PFSK-1 (cell line): ENCODE measurements at regions not wholly inside any gene's neighbourhood (a gene's known extent, or its start where the extent isn't known, plus 50 kb on each side); places are given as distances from the start of the nearest gene placed in this dataset.

Source experiments
- FOXP2 ChIP-seq: optimal IDR thresholded peaks from 2 replicates; pipeline ENCODE3; 2011; ENCODE audit warnings: borderline replicate concordance, control low read depth, inconsistent platforms; ENCODE audit not compliant: insufficient read depth; ENCODE audit errors: extremely low read length, extremely low read depth
- POLR2AphosphoS5 ChIP-seq: IDR thresholded peaks from 2 replicates; pipeline ENCODE4 v1.6.1; 2012; ENCODE audit warnings: low read depth, mild to moderate bottlenecking, control low read depth, low read length, moderate library complexity
- SIN3A ChIP-seq: IDR thresholded peaks from 2 replicates; pipeline ENCODE4 v1.6.1; 2012; ENCODE audit warnings: mild to moderate bottlenecking, low read length, moderate library complexity, borderline replicate concordance; ENCODE audit not compliant: insufficient read depth
- TAF1 ChIP-seq: IDR thresholded peaks from 2 replicates; pipeline ENCODE4 v1.6.1; 2012; ENCODE audit warnings: low read length, control low read depth, borderline replicate concordance; ENCODE audit not compliant: insufficient read depth

DNA sequence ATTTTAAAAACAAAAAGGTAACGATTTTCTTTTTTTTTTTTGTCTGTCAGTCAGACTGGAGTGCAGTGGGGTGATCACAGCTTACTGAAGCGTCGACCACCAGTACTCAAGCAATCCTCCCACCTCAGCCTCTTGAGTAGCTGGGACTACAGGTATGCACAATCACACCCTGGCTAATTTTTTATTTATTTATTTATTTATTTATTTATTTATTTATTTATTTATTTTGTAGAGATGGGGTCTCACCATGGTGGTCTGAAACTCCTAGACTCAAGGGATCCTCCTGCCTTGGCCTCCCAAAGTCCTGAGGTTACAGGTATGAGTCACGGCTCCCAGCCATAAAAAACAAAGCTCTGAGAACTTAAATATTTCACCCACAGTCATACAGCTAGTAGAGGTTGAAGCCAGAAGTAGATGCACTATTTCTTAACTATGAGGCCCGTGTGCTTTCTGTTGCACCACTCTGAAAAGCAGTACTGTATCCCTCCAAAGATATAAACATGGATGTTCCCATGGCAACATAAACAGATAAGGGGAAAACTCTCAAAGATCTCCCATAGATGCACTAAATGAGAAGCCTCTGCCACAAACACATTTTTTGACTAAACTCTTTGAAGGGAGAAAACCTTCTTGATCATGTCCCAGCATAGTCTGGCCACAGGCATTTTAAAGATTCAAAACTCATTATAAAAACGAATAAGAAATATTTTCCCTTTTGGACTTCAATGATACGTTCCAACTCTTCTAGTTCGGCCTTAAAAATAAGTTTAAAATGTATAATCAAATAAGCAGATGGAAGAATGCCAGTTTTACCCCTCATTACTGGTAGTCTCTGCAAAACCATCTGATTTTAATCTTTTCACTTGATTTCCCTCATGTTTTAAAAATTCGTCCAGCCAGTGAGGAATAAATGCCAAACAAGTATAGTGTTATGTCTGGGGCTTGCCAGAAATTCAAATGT, 162.3 kb upstream of the ARHGEF26 start:
- TF ChIP-seq POLR2AphosphoS5 (no peak), TAF1 (no peak), SIN3A (no peak), FOXP2 (no peak)
